NCI-H1417 treated with DMSO at 0.1 percent for 48 hours (cell line): ENCODE measurements at regions not wholly inside any gene's neighbourhood (a gene's known extent, or its start where the extent isn't known, plus 50 kb on each side); places are given as distances from the start of the nearest gene placed in this dataset.
"Not testable (repeated sequence)": the region's sequence is repeated elsewhere in the genome, so short reads cannot be mapped to it uniquely, and the experiment has no call there.

ENCODE experiments used
- DNase-seq: peaks from one replicate; lab custom pipeline; 2025; lab: John Stamatoyannopoulos, UW

DNA sequence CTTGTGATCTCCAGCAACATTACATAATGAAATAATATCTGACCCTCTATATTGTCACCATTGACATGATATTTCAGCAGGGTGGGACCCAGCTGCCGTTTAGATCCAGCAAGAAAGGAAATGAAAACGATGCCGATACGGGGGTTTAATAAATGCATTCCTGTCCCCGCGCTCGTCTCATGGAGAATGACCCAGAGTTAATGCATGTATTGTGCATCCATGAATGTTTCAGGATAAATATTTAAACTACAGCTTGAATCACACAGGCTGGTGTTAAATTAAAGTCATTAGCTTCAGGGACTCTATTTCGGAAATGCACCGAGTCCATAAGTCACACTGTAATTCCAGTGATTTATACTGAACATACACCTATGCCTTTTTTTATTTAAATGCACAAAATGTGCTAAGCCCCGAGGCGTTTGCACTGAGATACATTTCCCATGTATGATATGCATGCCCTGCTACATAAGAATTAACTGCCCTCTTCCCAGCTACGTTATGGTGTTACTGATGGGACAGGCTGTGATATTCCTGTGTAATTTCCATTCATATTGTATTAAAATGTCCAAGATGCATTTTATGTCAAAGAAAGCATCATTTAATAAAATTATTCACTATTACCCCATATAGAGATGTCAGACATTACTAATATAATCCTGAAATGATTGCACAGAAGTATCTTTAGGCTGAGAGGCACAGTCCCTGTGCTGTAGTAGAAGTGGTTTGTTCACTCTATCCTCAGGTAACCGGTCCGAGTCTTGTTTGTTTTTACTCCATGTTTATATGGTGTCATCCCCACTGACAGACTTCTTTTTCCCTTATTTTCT, 109.3 kb upstream of the ZNF516 start:
- DNase-seq, result no peak

DNA sequence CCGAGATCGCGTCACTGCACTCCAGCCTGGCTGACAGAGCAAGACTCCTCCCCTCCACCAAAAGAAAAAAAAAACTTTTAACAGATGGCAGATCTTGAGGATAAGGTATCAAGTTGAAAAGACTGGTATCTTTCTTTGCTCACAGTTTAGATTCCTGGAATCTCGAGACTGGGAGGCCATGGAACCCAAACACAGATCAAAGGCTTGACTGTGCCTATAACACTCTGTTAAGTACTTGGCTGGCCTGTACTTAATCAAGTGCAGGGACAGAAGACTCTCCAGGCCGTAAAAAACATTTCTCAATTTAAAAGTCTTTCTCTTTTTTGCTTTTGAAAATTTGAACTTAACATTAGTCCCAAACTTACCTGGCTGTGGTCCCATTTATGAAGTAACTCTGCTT, 107.1 kb upstream of the ZNF516 start:
- no peak for DNase-seq

DNA sequence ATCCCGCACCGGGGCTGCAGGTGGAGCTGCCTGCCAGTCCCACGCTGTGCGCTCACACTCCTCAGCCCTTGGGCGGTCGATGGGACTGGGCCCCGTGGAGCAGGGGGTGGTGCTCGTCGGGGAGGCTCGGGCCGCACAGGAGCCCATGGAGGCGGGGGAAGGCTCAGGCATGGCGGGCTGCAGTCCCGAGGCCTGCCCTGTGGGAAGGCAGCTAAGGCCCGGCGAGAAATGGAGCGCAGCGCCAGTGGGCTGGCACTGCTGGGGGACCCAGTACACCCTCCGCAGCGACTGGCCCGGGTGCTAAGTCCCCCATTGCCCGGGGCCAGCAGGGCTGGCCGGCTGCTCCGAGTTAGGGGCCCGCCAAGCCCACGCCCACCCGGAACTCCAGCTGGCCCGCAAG, 105.0 kb upstream of the ZNF516 start:
- not testable (repeated sequence) for DNase-seq

DNA sequence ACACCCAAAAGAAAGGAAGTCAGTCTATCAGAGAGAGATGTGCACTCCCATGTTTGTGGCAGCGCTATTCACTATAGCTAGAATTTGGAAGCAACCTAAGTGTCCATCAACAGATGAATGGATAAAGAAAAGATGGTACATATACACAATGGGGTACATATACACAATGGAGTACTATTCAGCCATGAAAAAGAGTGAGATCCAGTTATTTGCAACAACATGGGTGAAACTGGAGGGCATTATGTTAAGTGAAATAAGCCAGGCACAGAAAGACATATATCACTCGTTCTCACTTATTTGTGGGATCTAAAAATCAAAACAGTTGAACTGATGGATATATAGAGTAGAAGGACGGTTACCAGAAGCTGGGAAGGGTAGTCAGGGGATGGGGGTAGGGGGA, 99.9 kb upstream of the ZNF516 start:
- no peak for DNase-seq

DNA sequence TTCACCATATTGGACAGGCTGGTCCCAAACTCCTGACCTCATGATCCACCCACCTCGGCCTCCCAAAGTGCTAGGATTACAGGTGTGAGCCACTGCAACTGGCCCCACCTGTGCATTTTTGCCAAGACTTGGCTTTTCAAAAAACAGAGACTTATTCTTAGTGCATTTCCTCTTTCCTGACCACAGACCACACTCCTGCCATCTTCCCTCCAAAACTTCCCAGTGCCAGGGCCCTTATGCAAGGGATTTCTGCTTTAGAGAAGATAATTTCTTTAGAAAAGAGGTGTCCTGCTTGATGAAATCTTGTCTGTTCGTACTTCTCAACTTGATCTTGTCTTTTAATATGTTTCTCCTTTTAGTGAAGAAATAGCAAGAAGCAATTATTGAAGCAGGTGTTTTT, 98.8 kb upstream of the ZNF516 start:
- DNase-seq, result no peak

DNA sequence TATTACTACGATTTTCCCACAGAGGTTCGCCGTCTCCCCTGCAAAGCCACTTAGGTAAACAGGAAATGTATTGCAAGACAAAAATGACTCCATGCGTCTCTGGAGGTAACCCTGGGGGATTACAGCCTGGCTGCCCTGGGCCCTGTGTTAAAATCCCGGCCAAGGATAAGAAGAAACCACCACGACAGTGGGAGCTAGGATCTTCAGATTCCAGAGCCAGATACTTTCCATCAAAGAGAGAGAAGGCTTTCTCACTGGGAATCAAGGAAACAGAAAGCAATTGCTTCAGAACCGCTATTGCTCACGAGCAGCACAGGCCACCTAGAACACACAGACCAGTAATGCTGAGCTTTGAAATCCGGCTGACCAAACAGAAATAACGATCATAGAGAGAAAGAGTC, 97.9 kb upstream of the ZNF516 start:
- DNase-seq, result no peak

DNA sequence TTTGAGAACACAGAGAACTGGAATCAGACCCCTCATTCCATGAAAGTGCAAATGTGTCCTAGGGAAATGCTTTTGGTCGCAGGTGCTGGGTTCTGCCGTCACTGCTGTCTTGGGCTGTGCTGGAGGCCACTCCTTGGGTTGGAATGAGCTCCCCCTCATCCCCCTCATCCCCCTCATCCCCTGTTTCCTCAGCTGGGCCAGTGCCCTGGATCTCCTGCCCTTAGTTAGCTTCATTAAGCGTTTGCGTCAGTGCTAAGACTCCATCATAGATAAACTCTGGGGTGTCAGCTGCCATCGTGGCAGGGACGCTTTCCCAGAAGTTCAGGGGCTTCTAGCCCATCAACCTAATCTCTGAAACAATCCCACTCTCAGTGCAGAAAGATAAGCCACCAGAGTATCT, 97.1 kb upstream of the ZNF516 start:
- no peak for DNase-seq

DNA sequence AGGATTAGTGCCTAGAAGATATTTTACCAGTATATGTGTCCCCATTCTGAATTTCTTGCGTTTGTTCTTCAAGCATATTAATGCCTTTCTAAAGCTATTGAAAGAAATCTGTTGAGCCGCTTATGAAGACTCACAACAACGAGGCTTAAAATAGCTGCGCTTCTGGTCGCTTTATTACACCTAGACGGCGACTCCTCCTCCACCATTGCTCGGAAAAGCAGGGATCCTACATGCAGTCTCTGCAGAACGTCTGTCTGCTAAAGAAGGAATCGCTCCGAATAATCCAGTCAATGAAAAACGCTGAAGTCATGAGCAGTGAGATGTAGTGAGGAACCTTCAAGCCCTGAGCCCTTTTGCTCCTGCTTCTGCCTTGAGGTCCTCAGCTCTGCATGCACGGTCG, 94.8 kb upstream of the ZNF516 start:
- DNase-seq, result no peak

DNA sequence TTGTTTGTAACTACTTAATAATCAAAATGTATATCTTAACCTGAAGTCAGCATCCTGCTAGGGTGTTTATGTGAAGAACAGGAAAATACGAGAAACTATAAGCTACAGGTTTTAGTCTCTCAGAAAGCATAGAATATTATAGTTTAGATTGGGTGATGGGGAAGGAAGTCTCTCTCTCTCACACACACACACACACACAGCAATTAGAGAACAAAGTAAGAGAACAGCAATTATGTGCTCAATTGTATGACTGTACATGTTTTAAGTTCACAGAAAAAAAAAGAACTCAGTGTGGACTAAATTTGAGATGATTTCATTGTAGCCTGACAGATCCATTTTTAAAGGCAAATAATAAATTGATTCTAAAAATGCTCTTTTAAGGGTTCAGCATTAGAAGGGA, 94.3 kb upstream of the ZNF516 start:
- peak; percentile 68 for DNase-seq

DNA sequence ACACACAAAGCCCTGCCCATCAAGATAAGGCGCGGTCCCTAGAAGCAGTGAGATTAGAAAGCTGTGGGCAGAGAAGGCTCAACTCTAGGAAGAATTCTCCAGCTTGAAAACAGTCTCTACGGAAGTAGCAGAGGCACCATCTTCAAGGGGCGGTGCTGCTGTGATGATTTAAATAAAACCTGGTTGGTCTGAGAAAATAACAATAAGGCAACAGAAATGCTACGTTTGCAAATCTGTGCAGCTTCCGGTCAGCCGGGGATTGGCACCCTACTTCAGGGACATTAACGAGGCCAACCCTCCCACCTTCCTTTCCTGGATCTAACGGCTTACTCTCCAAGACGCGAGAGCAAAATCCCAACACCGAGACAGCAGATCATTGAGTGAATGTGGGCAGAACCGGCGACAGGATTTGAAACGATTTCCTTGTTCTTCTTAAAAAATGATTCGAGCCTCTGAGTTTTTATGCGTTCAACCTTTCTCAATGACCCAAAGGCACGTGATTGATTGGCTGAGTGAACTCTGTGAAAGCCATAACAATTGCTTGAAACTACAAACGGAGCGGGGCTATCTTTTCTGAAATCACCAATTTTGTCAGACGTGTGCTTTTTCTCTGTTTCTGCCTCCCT, 93.7 kb upstream of the ZNF516 start:
- no peak for DNase-seq

DNA sequence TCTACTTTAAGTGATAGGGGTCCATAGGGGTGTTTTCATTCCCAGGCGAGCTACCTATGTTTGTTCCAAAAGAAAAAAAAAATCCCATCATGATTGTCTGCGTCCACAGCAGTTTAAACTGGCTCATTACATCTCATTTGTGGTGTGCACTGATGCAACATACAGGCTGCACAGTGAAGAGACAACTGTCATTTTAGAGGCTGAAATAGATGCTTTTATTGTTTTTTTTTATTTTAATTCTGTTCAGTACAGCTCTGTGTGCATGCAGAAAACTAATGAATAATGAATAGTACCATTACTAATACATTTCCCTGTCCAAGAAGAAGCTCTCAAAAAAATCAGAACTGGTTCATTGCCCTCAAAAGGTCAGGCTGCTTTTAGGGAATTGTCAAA, 92.8 kb upstream of the ZNF516 start:
- DNase-seq, result no peak

DNA sequence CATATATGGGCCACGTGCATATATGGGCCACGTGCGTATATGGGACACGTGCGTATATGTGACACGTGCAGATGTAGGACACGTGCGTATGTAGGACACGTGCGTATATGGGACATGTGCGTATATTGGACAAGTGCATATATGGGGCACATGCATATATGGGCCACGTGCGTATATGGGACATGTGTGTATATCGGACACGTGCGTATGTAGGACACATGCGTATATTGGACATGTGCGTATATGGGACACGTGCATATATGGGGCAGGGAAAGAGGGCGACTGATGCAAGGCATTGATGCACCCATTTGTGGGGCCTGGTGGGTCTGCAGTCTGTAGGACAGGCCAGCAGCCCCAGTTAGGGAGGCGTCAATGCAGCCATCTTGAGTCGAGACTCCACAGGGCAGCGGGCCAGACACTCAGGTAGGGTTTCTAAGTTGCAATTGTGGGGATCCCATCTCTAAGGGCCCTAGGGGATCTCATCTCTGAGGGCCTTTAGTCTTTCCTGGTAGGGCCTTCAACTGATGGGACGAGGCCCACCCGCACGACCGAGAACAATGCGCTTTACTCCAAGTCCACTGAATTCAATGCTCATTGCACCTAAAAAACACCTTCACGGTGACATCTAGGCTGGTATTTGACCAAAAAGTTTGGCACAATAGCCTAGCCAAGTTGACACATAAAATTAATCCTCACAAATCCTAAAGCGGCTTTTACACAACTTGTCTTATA, 92.3 kb upstream of the ZNF516 start:
- no peak for DNase-seq

DNA sequence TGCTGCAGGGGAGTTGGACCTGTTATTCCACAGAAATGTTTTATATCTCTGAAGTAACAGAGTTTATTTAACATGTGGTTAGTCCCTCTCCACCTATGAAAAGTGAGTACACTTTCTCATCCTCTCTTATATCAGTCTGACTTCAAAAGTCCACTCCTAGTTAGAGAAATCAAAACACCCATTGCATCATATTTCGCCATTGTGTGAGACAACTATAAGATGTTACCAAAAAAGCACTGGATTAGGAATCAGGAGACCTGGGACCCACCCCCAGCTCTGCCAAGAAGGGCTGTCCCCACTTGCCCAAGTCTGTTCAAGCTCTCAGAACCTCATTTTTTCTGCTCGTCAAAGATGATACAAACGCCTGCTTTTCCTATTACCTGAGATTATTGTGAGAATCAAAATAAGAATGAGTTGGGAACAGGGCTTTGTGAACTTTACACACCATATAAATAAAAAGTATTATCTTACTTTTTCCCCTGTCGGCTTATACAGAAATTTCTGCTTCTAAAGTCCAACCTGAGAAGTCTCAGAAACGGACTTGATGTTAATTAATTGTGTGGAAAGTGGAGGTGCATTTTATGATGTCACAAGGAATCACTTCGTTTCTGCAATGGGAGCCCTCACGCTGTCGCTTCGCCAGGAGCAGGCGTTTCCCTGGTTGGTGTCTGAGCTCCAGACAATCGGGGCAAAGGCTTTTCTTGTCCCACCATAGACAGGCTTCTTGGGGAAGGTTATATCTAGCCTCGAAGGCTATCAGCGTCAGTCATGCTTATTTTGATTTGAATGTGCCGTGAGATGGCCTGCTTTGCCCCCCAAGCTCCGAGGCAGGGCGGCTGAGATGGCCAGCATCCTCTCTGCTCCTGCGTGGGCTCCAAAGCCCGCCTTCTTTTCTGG, 89.6 kb upstream of the ZNF516 start:
- no peak for DNase-seq

DNA sequence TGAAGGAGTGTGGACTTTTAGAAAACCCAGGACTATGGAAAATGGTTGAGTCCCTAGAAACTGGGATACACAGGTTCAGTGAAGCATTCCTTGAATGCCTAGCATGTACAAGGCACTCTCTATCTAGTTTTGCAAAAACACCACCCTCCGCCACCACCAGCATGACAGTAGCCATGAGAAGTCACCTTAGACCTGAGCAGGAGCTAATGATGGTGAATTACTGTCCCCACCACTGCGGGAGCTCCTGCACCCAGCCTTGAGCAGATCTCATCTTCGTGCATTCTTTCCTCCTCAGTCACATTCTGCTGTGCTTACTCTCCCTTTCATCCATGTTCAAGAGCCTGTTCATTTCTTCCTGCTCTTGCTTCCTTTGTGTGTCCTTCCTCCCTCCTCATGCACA, 86.2 kb upstream of the ZNF516 start:
- DNase-seq, result no peak

DNA sequence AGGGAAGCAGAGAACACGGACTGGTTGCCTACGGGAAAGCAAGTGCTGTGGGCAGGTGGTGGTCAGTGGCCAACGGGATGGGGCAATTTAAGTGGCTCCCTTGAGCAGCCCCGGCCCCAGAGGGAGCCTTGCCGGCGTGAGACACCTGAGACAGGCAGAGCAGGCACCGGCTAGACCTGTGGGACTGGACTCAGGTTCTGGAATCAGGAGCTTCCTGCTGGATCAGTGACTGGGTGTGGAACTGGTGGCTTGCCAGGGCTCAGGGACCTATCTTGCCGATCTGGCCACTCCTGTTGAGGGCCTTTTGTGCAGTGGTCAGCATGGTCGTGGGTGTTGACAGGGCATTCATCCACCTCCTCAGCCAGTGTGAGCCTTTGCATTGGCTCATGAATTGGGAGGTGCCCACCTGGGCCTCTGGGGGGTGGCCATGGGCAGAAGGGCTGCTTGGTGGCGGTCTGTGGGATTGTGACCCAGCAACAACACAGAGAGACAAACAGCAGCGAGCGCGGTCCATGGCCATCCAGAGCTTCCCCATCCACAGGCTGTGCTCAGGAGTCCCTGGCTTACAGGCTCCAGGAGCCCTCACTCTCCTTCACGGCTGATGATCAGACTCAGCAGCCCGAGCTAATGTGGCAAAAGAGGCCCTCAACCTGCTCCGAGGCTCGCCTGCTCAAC, 85.4 kb upstream of the ZNF516 start:
- no peak for DNase-seq

DNA sequence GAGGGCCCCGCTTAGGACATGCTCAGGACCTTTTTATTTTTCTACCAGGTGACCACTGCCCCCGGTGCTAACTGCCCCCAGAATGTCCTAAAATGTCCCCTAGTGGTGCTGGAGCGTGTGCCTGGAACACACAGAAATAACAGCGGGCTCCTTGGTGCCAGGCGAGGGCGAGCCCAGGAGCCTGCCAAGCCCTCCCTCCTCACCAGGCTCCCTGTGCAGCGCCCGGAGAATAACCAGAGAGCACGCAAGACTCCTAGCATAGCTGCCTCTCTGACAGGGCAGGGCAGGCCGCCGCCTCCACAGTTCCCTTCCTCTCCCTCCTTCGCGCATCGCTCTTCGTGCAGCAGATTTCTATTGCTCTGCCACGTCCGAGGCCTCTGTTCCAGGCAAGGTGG, 84.3 kb upstream of the ZNF516 start:
- DNase-seq, result no peak

DNA sequence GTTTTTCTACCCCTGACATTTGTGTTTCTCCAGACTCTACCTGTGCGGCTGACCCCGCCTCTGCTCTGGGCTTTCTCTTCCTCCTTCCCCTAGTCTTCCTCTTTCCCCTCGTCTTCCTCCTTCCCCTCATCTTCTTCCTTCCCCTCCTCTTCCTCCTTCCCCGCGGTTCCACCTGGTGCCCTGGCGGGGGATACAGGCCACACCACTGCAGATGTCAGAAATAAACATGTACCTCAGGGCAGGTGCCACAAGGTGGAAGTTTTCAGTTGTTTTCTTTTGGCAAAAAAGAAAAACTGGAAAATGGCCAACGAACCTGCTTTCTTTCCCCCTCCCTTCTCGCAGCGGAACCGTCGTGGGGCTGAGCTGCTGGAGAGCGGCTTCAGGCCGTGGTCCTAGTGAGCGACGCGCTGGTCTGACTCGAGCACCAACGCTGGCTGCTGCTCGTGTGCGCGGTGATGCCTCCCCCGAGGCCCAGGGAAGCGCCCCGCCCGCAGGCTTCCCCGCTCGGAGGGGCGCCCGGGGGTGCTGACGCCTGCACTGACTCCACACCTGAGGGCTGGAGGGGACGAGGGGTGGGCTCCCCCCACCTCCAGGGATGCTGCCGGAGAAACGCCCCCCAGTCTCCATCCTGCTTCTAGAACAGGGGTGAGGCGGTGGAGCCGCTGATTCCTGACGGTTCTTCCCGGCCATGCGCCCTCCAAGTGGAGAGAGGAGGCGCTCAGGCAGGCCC, 83.7 kb upstream of the ZNF516 start:
- DNase-seq, result no peak

DNA sequence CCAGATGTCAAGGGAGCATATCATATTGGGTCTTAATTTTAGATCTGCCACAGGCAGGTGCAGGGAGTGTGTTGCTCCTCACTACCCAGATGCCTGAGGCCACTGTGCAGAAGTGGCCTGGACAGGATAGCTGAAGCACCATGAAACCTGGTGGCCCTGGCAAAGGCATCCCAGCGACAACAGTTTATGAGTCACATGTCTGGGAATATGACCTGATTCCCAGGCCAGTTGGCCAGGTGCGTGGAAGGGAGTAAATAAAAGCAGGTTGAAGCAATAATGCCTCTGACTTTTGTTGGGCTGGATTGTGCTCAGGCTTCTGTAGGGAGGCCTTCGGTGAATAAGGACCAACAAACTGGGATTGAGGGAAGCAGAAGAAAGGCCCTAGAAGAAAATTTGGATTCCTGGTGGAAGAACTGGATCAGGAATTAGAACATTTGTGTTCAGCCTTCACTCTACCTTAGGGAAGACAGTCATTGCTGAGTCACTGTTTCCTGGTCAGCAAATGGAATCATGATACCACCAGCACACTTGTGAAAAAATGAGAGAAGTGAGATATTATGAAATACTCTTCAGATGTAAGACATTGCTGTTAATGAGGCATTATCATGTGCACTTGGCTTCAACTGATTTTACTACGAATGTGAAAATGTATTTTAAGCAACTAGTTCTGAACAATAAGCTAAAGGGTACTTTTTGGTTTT, 78.4 kb upstream of the ZNF516 start:
- DNase-seq, result no peak

DNA sequence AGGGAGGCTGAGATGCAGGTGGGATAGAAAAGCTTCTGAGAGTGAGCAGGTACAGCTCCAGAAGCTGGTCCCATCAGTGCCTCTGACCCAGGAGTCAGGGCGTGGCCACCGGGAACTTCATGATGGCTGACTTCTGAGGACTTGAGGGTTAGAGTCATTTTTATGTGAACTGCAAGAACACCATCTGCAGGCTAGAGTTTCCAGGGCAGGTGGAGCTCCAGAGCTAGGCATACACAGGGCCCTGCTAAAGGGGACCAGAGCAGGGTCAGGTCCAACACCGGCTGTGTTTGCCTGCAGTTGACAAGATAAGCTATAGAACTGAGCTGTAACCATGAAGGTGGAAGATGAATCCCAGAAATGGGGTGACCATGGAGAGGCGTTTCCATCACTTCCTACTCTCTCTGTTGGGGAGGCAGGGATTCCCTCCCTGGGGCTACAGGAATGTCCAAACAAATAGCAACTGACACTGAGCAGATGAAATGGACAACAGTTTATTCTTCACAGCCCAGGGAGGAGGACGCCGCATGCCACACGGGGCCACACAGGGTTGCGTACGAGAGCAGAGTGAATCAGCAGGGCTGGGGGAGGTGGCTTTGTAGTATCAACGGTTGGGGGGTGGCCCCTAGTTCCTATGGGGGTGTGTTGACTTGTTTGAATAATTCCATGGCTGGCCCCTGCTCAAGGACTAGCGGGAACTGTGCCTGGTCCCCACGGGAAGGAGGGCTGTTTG, 77.6 kb upstream of the ZNF516 start:
- DNase-seq, result no peak

DNA sequence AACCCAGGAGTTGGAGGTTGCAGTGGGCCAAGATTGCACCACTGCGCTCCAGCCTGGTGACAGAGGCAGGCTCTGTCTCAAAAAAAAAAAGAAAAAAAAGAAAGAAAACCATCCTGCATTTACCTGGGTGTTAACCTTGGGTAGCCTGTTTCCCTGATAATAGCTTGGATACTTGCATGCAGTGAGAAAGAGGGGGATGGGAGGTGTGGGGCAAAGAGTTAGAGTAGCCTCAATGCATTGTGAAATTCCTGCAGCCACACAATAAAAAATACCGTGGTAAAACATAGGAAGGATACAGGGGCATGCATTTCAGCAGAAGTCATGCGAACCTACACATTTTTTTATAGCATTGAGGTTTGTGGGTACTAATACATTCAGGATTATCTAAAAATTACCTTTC, 76.6 kb upstream of the ZNF516 start:
- no peak for DNase-seq
